ENCODE measurements at regions not wholly inside any gene's neighbourhood (a gene's known extent, or its start where the extent isn't known, plus 50 kb on each side); places are given as distances from the start of the nearest gene placed in this dataset.

GRCh38 chr7:52005613-52006012 lies 689.0 kb upstream of the COBL start:
- CTCF ChIA-PET, result interaction anchor here (2.0 kb wide), 1 partner anchor 12 kb away, joined by 5 read pairs; no protein-coding TSS in a partner anchor
- H3K4me1 ChIP-seq (ENCODE audit: control extremely low read depth in 1 of 4, control insufficient read depth in 4 of 4, insufficient read depth in 4 of 4, low read length in 3 of 4), result no peaks in the 10 kb centered on the region
- H3K36me3 ChIP-seq (ENCODE audit: control insufficient read depth in 4 of 4, insufficient read depth in 4 of 4, low read length in 3 of 4), result no peaks in the 10 kb centered on the region
- H3K4me3 ChIP-seq (ENCODE audit: control insufficient read depth in 1 of 7, extremely low read depth in 1 of 7, insufficient read depth in 4 of 7, low read depth in 2 of 7, low read length in 6 of 7), result no peak overlapping the region
- DNase-seq, result no peak
- peaks cover 0 to 2% (median 0%) of the 10 kb centered on the region in 5 experiments for H3K9me3 ChIP-seq (ENCODE audit: control extremely low read depth in 1 of 5, control insufficient read depth in 4 of 5, insufficient read depth in 2 of 5, low read depth in 1 of 5, low read length in 4 of 5)
- no peaks in the 10 kb centered on the region for H3K27me3 ChIP-seq (replicated peaks in 2 of 5; ENCODE audit: control insufficient read depth in 4 of 5, insufficient read depth in 5 of 5, low read length in 4 of 5)
- no CpG with 5 or more reads among the region's 4 CpGs for WGBS (ENCODE audit: insufficient coverage)
- POLR2A ChIA-PET, result no interaction called here
- no peak overlapping the region for H3K27ac ChIP-seq (ENCODE audit: insufficient read depth in 1 of 2, low read depth in 1 of 2, low read length in 2 of 2, poor library complexity in 1 of 2, severe bottlenecking in 2 of 2)

GRCh38 chr7:51995596-51996179 lies 679.1 kb upstream of the COBL start:
- WGBS (ENCODE audit: insufficient coverage), result 77% methylated on average over 2 of the region's 2 CpGs
- DNase-seq, result no peak
- no peaks in the 10 kb centered on the region for H3K4me1 ChIP-seq (ENCODE audit: control extremely low read depth in 1 of 4, control insufficient read depth in 4 of 4, insufficient read depth in 4 of 4, low read length in 3 of 4)
- ChIA-PET POLR2A (no interaction called here), CTCF (no interaction called here)
- H3K27me3 ChIP-seq (replicated peaks in 2 of 5; ENCODE audit: control insufficient read depth in 4 of 5, insufficient read depth in 5 of 5, low read length in 4 of 5), result no peaks in the 10 kb centered on the region
- H3K36me3 ChIP-seq (ENCODE audit: control insufficient read depth in 4 of 4, insufficient read depth in 4 of 4, low read length in 3 of 4), result no peaks in the 10 kb centered on the region
- peaks cover 0 to 11% (median 0%) of the 10 kb centered on the region in 5 experiments for H3K9me3 ChIP-seq (ENCODE audit: control extremely low read depth in 1 of 5, control insufficient read depth in 4 of 5, insufficient read depth in 2 of 5, low read depth in 1 of 5, low read length in 4 of 5)
- H3K27ac ChIP-seq (ENCODE audit: insufficient read depth in 1 of 2, low read depth in 1 of 2, low read length in 2 of 2, poor library complexity in 1 of 2, severe bottlenecking in 2 of 2), result no peak overlapping the region
- no peak overlapping the region for H3K4me3 ChIP-seq (ENCODE audit: control insufficient read depth in 1 of 7, extremely low read depth in 1 of 7, insufficient read depth in 4 of 7, low read depth in 2 of 7, low read length in 6 of 7)

- Histone ChIP-seq H3K4me1 (ENCODE audit: control extremely low read depth in 1 of 4, control insufficient read depth in 4 of 4, insufficient read depth in 4 of 4, low read length in 3 of 4) (no peaks in the 10 kb centered on the region), H3K27ac (ENCODE audit: insufficient read depth in 1 of 2, low read depth in 1 of 2, low read length in 2 of 2, poor library complexity in 1 of 2, severe bottlenecking in 2 of 2) (no peak overlapping the region), H3K9me3 (ENCODE audit: control extremely low read depth in 1 of 5, control insufficient read depth in 4 of 5, insufficient read depth in 2 of 5, low read depth in 1 of 5, low read length in 4 of 5) (no peaks in the 10 kb centered on the region), H3K4me3 (ENCODE audit: control insufficient read depth in 1 of 7, extremely low read depth in 1 of 7, insufficient read depth in 4 of 7, low read depth in 2 of 7, low read length in 6 of 7) (no peak overlapping the region), H3K36me3 (ENCODE audit: control insufficient read depth in 4 of 4, insufficient read depth in 4 of 4, low read length in 3 of 4) (no peaks in the 10 kb centered on the region), H3K27me3 (replicated peaks in 2 of 5; ENCODE audit: control insufficient read depth in 4 of 5, insufficient read depth in 5 of 5, low read length in 4 of 5) (no peaks in the 10 kb centered on the region)
- ChIA-PET POLR2A (no interaction called here), CTCF (no interaction called here)
- 57% methylated on average over 4 of the region's 5 CpGs for WGBS (ENCODE audit: insufficient coverage)
- no peak for DNase-seq
These were observed 666.0 kb upstream of the COBL start for GRCh38 chr7:51982653-51983052.

GRCh38 chr7:51980812-51981211 lies 664.2 kb upstream of the COBL start:
- ChIA-PET CTCF (interaction anchor here (0.7 kb wide), 1 partner anchor 9 kb away, joined by 3 read pairs; no protein-coding TSS in a partner anchor), POLR2A (no interaction called here)
- Histone ChIP-seq H3K9me3 (ENCODE audit: control extremely low read depth in 1 of 5, control insufficient read depth in 4 of 5, insufficient read depth in 2 of 5, low read depth in 1 of 5, low read length in 4 of 5) (no peaks in the 10 kb centered on the region), H3K4me3 (ENCODE audit: control insufficient read depth in 1 of 7, extremely low read depth in 1 of 7, insufficient read depth in 4 of 7, low read depth in 2 of 7, low read length in 6 of 7) (no peak overlapping the region), H3K4me1 (ENCODE audit: control extremely low read depth in 1 of 4, control insufficient read depth in 4 of 4, insufficient read depth in 4 of 4, low read length in 3 of 4) (no peaks in the 10 kb centered on the region), H3K27me3 (replicated peaks in 2 of 5; ENCODE audit: control insufficient read depth in 4 of 5, insufficient read depth in 5 of 5, low read length in 4 of 5) (no peaks in the 10 kb centered on the region), H3K36me3 (ENCODE audit: control insufficient read depth in 4 of 4, insufficient read depth in 4 of 4, low read length in 3 of 4) (no peaks in the 10 kb centered on the region), H3K27ac (ENCODE audit: insufficient read depth in 1 of 2, low read depth in 1 of 2, low read length in 2 of 2, poor library complexity in 1 of 2, severe bottlenecking in 2 of 2) (no peak overlapping the region)
- WGBS (ENCODE audit: insufficient coverage), result no CpG with 5 or more reads among the region's 2 CpGs
- no peak for DNase-seq

GRCh38 chr7:51980313-51980712 lies 663.7 kb upstream of the COBL start:
- no peaks in the 10 kb centered on the region for H3K4me1 ChIP-seq (ENCODE audit: control extremely low read depth in 1 of 4, control insufficient read depth in 4 of 4, insufficient read depth in 4 of 4, low read length in 3 of 4)
- no peaks in the 10 kb centered on the region for H3K9me3 ChIP-seq (ENCODE audit: control extremely low read depth in 1 of 5, control insufficient read depth in 4 of 5, insufficient read depth in 2 of 5, low read depth in 1 of 5, low read length in 4 of 5)
- H3K27ac ChIP-seq (ENCODE audit: insufficient read depth in 1 of 2, low read depth in 1 of 2, low read length in 2 of 2, poor library complexity in 1 of 2, severe bottlenecking in 2 of 2), result no peak overlapping the region
- no peak for DNase-seq
- no peaks in the 10 kb centered on the region for H3K36me3 ChIP-seq (ENCODE audit: control insufficient read depth in 4 of 4, insufficient read depth in 4 of 4, low read length in 3 of 4)
- no peaks in the 10 kb centered on the region for H3K27me3 ChIP-seq (replicated peaks in 2 of 5; ENCODE audit: control insufficient read depth in 4 of 5, insufficient read depth in 5 of 5, low read length in 4 of 5)
- POLR2A ChIA-PET, result no interaction called here
- CTCF ChIA-PET, result no interaction called here
- no CpG with 5 or more reads among the region's 2 CpGs for WGBS (ENCODE audit: insufficient coverage)
- H3K4me3 ChIP-seq (ENCODE audit: control insufficient read depth in 1 of 7, extremely low read depth in 1 of 7, insufficient read depth in 4 of 7, low read depth in 2 of 7, low read length in 6 of 7), result no peak overlapping the region

- no peak for DNase-seq
- no peaks in the 10 kb centered on the region for H3K4me1 ChIP-seq (ENCODE audit: control extremely low read depth in 1 of 4, control insufficient read depth in 4 of 4, insufficient read depth in 4 of 4, low read length in 3 of 4)
- ChIA-PET CTCF (no interaction called here), POLR2A (no interaction called here)
- no peaks in the 10 kb centered on the region for H3K36me3 ChIP-seq (ENCODE audit: control insufficient read depth in 4 of 4, insufficient read depth in 4 of 4, low read length in 3 of 4)
- no peaks in the 10 kb centered on the region for H3K9me3 ChIP-seq (ENCODE audit: control extremely low read depth in 1 of 5, control insufficient read depth in 4 of 5, insufficient read depth in 2 of 5, low read depth in 1 of 5, low read length in 4 of 5)
- H3K27me3 ChIP-seq (replicated peaks in 2 of 5; ENCODE audit: control insufficient read depth in 4 of 5, insufficient read depth in 5 of 5, low read length in 4 of 5), result no peaks in the 10 kb centered on the region
- no peak overlapping the region for H3K4me3 ChIP-seq (ENCODE audit: control insufficient read depth in 1 of 7, extremely low read depth in 1 of 7, insufficient read depth in 4 of 7, low read depth in 2 of 7, low read length in 6 of 7)
- no peak overlapping the region for H3K27ac ChIP-seq (ENCODE audit: insufficient read depth in 1 of 2, low read depth in 1 of 2, low read length in 2 of 2, poor library complexity in 1 of 2, severe bottlenecking in 2 of 2)
These were observed 661.3 kb upstream of the COBL start for GRCh38 chr7:51977913-51978312.

GRCh38 chr7:51973939-51974338 lies 657.3 kb upstream of the COBL start:
- ChIA-PET POLR2A (no interaction called here), CTCF (interaction anchor here (1.2 kb wide), 1 partner anchor 44 kb away, joined by 4 read pairs; no protein-coding TSS in a partner anchor)
- no peaks in the 10 kb centered on the region for H3K36me3 ChIP-seq (ENCODE audit: control insufficient read depth in 4 of 4, insufficient read depth in 4 of 4, low read length in 3 of 4)
- H3K9me3 ChIP-seq (ENCODE audit: control extremely low read depth in 1 of 5, control insufficient read depth in 4 of 5, insufficient read depth in 2 of 5, low read depth in 1 of 5, low read length in 4 of 5), result no peaks in the 10 kb centered on the region
- H3K4me1 ChIP-seq (ENCODE audit: control extremely low read depth in 1 of 4, control insufficient read depth in 4 of 4, insufficient read depth in 4 of 4, low read length in 3 of 4), result no peaks in the 10 kb centered on the region
- no peak overlapping the region for H3K27ac ChIP-seq (ENCODE audit: insufficient read depth in 1 of 2, low read depth in 1 of 2, low read length in 2 of 2, poor library complexity in 1 of 2, severe bottlenecking in 2 of 2)
- WGBS (ENCODE audit: insufficient coverage), result 80% methylated on average over 1 of the region's 3 CpGs
- no peak overlapping the region for H3K4me3 ChIP-seq (ENCODE audit: control insufficient read depth in 1 of 7, extremely low read depth in 1 of 7, insufficient read depth in 4 of 7, low read depth in 2 of 7, low read length in 6 of 7)
- H3K27me3 ChIP-seq (replicated peaks in 2 of 5; ENCODE audit: control insufficient read depth in 4 of 5, insufficient read depth in 5 of 5, low read length in 4 of 5), result no peaks in the 10 kb centered on the region
- peak; percentile 1 to 12 (median 1) for DNase-seq
